Psoas muscle (tissue), 7 donors: ENCODE measurements at regions not wholly inside any gene's neighbourhood (a gene's known extent, or its start where the extent isn't known, plus 50 kb on each side); places are given as distances from the start of the nearest gene placed in this dataset.
A peak's percentile ranks its signal among the peaks of the same experiment; 100 is the strongest.

Source experiments
- ATAC-seq, 4 donors: fragments of 200-7000 bp; cut with Tn5 transposase; one replicate each; pipeline ENCODE4 v1.9.1; 2020; ENCODE audit warnings: moderate library complexity in 3 of 4, mild to moderate bottlenecking in 2 of 4
- DNase-seq, 2 donors: peaks; one replicate each; pipeline ENCODE4 v3.0.0-alpha.2; 2020
- H3K27ac ChIP-seq: fragments of 200-600 bp; one replicate; pipeline ENCODE4 v1.8.0; 2022
- H3K27me3 ChIP-seq, 3 donors: fragments of 200-600 bp in 1 of 3; one replicate each; pipeline versions ENCODE4 v1.6.1 to v1.8.0; 2013 to 2022; ENCODE audit warnings: low read length in 2 of 3, mild to moderate bottlenecking in 2 of 3, moderate library complexity in 1 of 3; ENCODE audit not compliant: insufficient read depth in 3 of 3
- H3K36me3 ChIP-seq, 2 donors: fragments of 200-600 bp in 1 of 2; one replicate each; pipeline versions ENCODE4 v1.6.1 to v1.8.0; 2013 to 2022; ENCODE audit warnings: low read depth in 1 of 2, mild to moderate bottlenecking in 1 of 2, moderate library complexity in 1 of 2; ENCODE audit not compliant: insufficient read depth in 1 of 2
- H3K4me1 ChIP-seq: fragments of 200-600 bp; one replicate; pipeline ENCODE4 v1.8.0; 2022
- H3K4me3 ChIP-seq: fragments of 200-600 bp; one replicate; pipeline ENCODE4 v1.8.0; 2022; ENCODE audit warnings: mild to moderate bottlenecking
- H3K9me3 ChIP-seq: fragments of 200-600 bp; one replicate; pipeline ENCODE4 v1.8.0; 2022
- WGBS, 3 donors: extraction: QIAGEN DNeasy Blood & Tissue Kit; methylation state at CpG; one replicate each; pipeline versions ENCODE4 v1.1.6 to v1.1.7; 2013; 5-methylcytosine and 5-hydroxymethylcytosine counted together
- intact Hi-C, 2 donors: fragments of 100-400 bp; cut with DNase I; formaldehyde crosslinking; loops; one replicate each; pipeline versions ENCODE4 v1.11.0 to v1.14.2; 2022
- TF ChIP-seq, protein P1 (sequence below): fragments of 200-600 bp; IDR thresholded peaks from one replicate; pipeline ENCODE4 v1.8.0; 2022; ENCODE audit warnings: antibody characterized with exemption
- donor health status: healthy with polysubstance abuse.
- donor health status: DM: no; HTN: no; CAD: no; lungs with moderate emphysema.
- donor health status: Bipolar disorder and iron deficiency.
- donor health status: healthy.
- donor health status: DM: yes; HTN: yes; CAD: no.
- donor health status: DM: no; HTN: no; CAD: no.
- donor health status: DM: yes; HTN: yes; CAD: no.

DNA sequence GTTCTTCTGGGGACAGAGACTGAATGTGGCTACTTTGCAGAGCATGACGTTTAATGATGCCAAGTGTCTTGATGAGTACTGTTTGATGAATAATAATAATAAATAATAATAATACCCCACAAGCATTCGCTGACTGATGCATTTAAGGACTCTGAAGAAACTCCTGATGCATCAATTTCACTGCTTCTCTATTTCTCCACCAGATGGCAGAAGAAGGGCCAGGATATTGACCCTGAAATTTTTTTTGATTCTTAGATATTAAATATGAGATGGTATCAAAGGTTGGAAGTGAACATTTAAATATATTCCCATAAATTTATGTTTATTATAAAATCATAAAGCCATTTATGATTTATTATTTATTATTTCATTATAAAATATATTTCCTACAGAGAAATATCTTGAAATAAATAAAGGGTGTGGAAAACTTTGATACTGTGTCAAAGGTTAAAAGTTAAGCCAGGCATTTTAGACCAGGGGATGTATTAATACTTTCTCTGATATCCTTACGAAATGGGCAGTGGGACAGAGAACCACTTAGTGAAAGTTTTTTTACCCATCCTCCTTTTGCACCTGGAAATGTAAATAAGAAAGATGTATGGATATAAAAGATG is 170.9 kb downstream of the LACC1 start:
- WGBS, 3 donors, result 25 to 30% (median 26%) methylated on average over 3 of the region's 3 CpGs
- no peak overlapping the region for H3K27ac ChIP-seq

DNA sequence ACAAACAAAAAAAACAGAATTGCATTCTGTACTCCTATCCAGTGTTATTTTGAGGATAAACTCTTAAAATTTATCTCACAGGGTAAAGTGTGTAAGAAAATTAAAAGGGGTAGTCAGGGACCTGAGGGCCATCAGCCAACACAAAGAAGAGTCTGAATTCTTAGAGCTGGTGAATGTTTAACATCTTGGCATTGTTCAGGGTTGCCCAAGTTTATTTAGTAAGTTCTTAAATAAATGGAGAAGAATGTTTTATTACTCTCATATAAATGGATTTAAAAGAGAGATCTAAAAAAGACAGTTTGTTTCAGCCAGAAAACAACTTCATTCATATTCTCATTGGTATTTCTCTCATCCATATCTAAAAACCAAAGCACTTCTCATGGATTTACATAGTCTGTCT is 171.7 kb downstream of the LACC1 start:
- no peak overlapping the region for H3K4me3 ChIP-seq
- H3K27ac ChIP-seq, result no peak overlapping the region

More for the DNA sequence above, 170.9 kb downstream of the LACC1 start:
- intact Hi-C loops, result loop anchor here in 1 of 2 donors (2.0 to 5.0 kb wide), 2 partner anchors 67 to 388 kb away; no protein-coding TSS in a partner anchor
- no peaks in the 10 kb centered on the region for H3K27me3 ChIP-seq
- TF ChIP-seq, protein P1, sequence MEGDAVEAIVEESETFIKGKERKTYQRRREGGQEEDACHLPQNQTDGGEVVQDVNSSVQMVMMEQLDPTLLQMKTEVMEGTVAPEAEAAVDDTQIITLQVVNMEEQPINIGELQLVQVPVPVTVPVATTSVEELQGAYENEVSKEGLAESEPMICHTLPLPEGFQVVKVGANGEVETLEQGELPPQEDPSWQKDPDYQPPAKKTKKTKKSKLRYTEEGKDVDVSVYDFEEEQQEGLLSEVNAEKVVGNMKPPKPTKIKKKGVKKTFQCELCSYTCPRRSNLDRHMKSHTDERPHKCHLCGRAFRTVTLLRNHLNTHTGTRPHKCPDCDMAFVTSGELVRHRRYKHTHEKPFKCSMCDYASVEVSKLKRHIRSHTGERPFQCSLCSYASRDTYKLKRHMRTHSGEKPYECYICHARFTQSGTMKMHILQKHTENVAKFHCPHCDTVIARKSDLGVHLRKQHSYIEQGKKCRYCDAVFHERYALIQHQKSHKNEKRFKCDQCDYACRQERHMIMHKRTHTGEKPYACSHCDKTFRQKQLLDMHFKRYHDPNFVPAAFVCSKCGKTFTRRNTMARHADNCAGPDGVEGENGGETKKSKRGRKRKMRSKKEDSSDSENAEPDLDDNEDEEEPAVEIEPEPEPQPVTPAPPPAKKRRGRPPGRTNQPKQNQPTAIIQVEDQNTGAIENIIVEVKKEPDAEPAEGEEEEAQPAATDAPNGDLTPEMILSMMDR, result peak; percentile 85
- H3K36me3 ChIP-seq, result no peaks in the 10 kb centered on the region
- H3K9me3 ChIP-seq, result no peaks in the 10 kb centered on the region
- DNase-seq (no peak), ATAC-seq (peak in 3 of 4 donors; percentile 44 to 80 (median 75))
- no peak overlapping the region for H3K4me3 ChIP-seq
- H3K4me1 ChIP-seq, result peaks cover 3% of the 10 kb centered on the region

DNA sequence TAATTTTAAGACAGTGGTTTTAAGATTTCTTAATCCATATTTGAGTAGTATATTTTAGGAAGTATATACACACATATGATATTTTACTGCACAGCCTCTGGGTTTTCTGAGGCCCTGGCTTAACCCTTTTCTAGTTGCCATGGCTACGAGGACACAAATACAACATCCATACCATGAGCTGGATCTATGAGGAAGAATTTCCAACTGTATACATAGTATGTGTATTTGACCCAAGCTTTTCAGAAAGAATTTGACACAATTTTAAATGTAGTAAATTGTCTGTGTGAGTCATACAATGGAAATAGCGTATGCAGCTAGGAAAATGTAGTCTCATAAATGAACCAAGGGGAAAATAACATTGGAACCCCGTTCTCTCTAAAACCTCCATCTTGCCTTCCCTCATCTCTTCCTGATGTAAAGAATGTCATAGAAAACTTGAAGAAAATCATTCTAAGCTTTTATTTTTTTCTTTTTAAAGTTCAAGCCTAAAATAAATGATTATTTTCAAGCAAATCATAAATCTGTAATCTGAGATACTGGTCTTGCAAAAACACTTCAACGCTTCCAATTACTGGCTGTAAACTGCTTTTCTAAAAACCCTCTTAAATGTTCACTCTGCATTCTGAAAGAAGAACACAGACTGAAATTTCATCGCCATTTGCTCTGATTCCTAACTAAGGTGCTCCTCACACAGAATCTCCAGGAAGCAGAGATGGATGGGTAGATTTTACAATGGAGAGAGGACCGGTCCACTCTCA is 172.4 kb downstream of the LACC1 start:
- ATAC-seq (no peak), DNase-seq (no peak)
- no peak overlapping the region for H3K4me3 ChIP-seq
- no peaks in the 10 kb centered on the region for H3K36me3 ChIP-seq
- TF ChIP-seq, protein P1, result no peak
- intact Hi-C loops, result loop anchor here in 1 of 2 donors (2.0 to 5.0 kb wide), 2 partner anchors 65 to 387 kb away; no protein-coding TSS in a partner anchor
- WGBS, 3 donors, result 86 to 90% (median 87%) methylated on average over 6 of the region's 6 CpGs
- peaks cover 3% of the 10 kb centered on the region for H3K4me1 ChIP-seq
- no peaks in the 10 kb centered on the region for H3K9me3 ChIP-seq
- no peaks in the 10 kb centered on the region for H3K27me3 ChIP-seq
- H3K27ac ChIP-seq, result no peak overlapping the region

More for the DNA sequence above, 171.7 kb downstream of the LACC1 start:
- Histone ChIP-seq H3K9me3 (no peaks in the 10 kb centered on the region), H3K27me3 (no peaks in the 10 kb centered on the region), H3K4me1 (peaks cover 3% of the 10 kb centered on the region), H3K36me3 (no peaks in the 10 kb centered on the region)
- ATAC-seq, result no peak
- DNase-seq, result no peak
- intact Hi-C loops, result loop anchor here in 1 of 2 donors (2.0 to 5.0 kb wide), 2 partner anchors 66 to 387 kb away; no protein-coding TSS in a partner anchor
- TF ChIP-seq, protein P1, result no peak

DNA sequence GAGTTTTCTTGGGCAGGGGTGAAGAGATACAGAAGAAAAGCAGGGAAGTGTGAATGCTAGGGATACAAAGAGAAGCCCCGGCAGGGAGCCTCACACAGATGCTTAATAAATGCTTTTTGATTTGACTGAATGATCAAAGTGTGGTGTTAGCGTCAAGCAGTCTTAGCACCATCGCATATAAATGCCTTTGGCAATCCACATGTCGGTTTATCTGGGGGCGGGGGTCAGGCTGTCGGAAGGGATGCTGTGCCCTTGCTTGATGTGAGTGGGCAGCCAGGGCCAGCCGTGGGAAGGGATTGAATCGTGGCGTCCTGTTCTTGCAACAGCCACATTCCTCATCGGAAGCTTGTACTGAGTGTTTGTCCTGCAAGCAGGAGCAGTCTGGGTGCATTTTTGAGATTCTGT is 173.1 kb downstream of the LACC1 start:
- DNase-seq, result no peak

More for the DNA sequence above, 173.1 kb downstream of the LACC1 start:
- no peaks in the 10 kb centered on the region for H3K9me3 ChIP-seq
- 46 to 54% (median 51%) methylated on average over 10 of the region's 10 CpGs for WGBS, 3 donors
- no peaks in the 10 kb centered on the region for H3K27me3 ChIP-seq
- TF ChIP-seq, protein P1, result no peak
- no peak overlapping the region for H3K4me3 ChIP-seq
- intact Hi-C loops, result loop anchor here in 1 of 2 donors (5.0 kb wide), 1 partner anchor 65 kb away; no protein-coding TSS in a partner anchor
- ATAC-seq, result no peak
- no peaks in the 10 kb centered on the region for H3K36me3 ChIP-seq
- no peak overlapping the region for H3K27ac ChIP-seq
- H3K4me1 ChIP-seq, result peaks cover 3% of the 10 kb centered on the region
